Heart left ventricle (tissue), 16 donors: ENCODE measurements at regions not wholly inside any gene's neighbourhood (a gene's known extent, or its start where the extent isn't known, plus 50 kb on each side); places are given as distances from the start of the nearest gene placed in this dataset.
"Not testable (repeated sequence)": the region's sequence is repeated elsewhere in the genome, so short reads cannot be mapped to it uniquely, and the experiment has no call there.

ENCODE experiments used
- ATAC-seq, 4 donors: fragments of 200-7000 bp; cut with Tn5 transposase; one replicate each; pipeline ENCODE4 v1.9.1; 2020 to 2022; ENCODE audit warnings: moderate library complexity in 4 of 4, mild to moderate bottlenecking in 3 of 4, moderate number of reproducible peaks in 1 of 4
- DNase-seq, 5 donors: peaks; one replicate each; pipeline ENCODE4 v3.0.0-alpha.2; 2020
- H3K27ac ChIP-seq, 12 donors: fragments of 200-600 bp; sonication (generic) in 4 of 12; one replicate each; pipeline versions ENCODE4 v1.5.0 to v1.8.0; 2016 to 2022; ENCODE audit warnings: mild to moderate bottlenecking in 2 of 12
- H3K27me3 ChIP-seq, 9 donors: fragments of 200-600 bp; sonication (generic) in 2 of 9; one replicate each; pipeline versions ENCODE4 v1.5.1 to v1.8.0; 2016 to 2022; ENCODE audit warnings: mild to moderate bottlenecking in 3 of 9
- H3K36me3 ChIP-seq, 9 donors: fragments of 200-600 bp; sonication (generic) in 2 of 9; one replicate each; pipeline versions ENCODE4 v1.5.0 to v1.8.0; 2018 to 2022; ENCODE audit warnings: mild to moderate bottlenecking in 2 of 9
- H3K4me1 ChIP-seq, 12 donors: fragments of 200-600 bp; sonication (generic) in 4 of 12; one replicate each; pipeline versions ENCODE4 v1.5.0 to v1.8.0; 2016 to 2022; ENCODE audit warnings: mild to moderate bottlenecking in 3 of 12
- H3K4me3 ChIP-seq, 12 donors: fragments of 200-600 bp; sonication (generic) in 4 of 12; one replicate each; pipeline versions ENCODE4 v1.5.0 to v1.8.0; 2017 to 2022; ENCODE audit warnings: mild to moderate bottlenecking in 9 of 12, moderate library complexity in 4 of 12
- H3K9me3 ChIP-seq, 12 donors: fragments of 200-600 bp; sonication (generic) in 4 of 12; one replicate each; pipeline versions ENCODE4 v1.5.0 to v1.8.0; 2016 to 2022; ENCODE audit warnings: mild to moderate bottlenecking in 1 of 12
- CTCF ChIP-seq, 12 donors: fragments of 200-600 bp; sonication (generic) in 4 of 12; IDR thresholded peaks; one replicate each; pipeline versions ENCODE4 v1.5.0 to v1.8.0; 2018 to 2022; ENCODE audit warnings: antibody characterized with exemption in 12 of 12, mild to moderate bottlenecking in 5 of 12
- POLR2A ChIP-seq, 2 donors: fragments of 450-650 bp; IDR thresholded peaks; one replicate each; pipeline ENCODE4 v1.6.1; 2017; ENCODE audit warnings: antibody characterized with exemption in 2 of 2, mild to moderate bottlenecking in 2 of 2, moderate library complexity in 2 of 2
- WGBS, 4 donors: extraction: QIAGEN DNeasy Blood & Tissue Kit in 2 of 4; methylation state at CpG; one replicate each; pipeline versions ENCODE4 v1.1.5 to v1.1.7; 2013 to 2018; 5-methylcytosine and 5-hydroxymethylcytosine counted together
- intact Hi-C, 10 donors: fragments of 100-400 bp; cut with DNase I; formaldehyde crosslinking; loops; one replicate each; pipeline versions ENCODE4 v1.11.1 to v1.14.2; 2022
- donor health status: ischemic (EF 13 %, LVEDD 7.1; RV severe dilation, severe dysfunction).
- donor health status: healthy with polysubstance abuse.
- donor health status: DM: no; HTN: yes; CAD: no.
- donor health status: DM: no; HTN: no; CAD: no.
- donor health status: ischemic (EF 25% LVEDD 6.9; RV normal size, moderate dysfunction).
- donor health status: ischemic (EF 25% LVEDD 5.7; RV mildly dilated, moderate dysfunction).
- donor health status: healthy.
- donor health status: DM: yes; HTN: yes; CAD: no.
- donor health status: ischemic (EF 35%, LVEDD 5.7; RV mildly dilated, moderate dysfunction).
- donor health status: nonischemic (EF 11% LVEDD 7.7; RV severe dilation, severe dysfunction).
- donor health status: DM: yes; HTN: yes; CAD: no.
- donor health status: PGD.
- donor health status: ischemic (EF 29% LVEDD 5.4; RV normal size, mild dysfunction).
- donor health status: nonischemic (EF 23%, LVEDD 6.1; RV moderate dilation, normal function).

GRCh38 chr5:98372351-98372750, 401.1 kb upstream of the RGMB start:
- H3K4me3 ChIP-seq: no peak overlapping the region
- no peak for ATAC-seq
- intact Hi-C loops: no loop called here
- no peak overlapping the region for H3K27ac ChIP-seq
- no peak for DNase-seq
- no peak for TF ChIP-seq CTCF (IDR thresholded peaks at IDR 0.05)
- TF ChIP-seq POLR2A (IDR thresholded peaks at IDR 0.05): no peak
- H3K9me3 ChIP-seq: no peaks in the 10 kb centered on the region
- no peaks in the 10 kb centered on the region for H3K27me3 ChIP-seq
- no peaks in the 10 kb centered on the region for H3K36me3 ChIP-seq
- H3K4me1 ChIP-seq: no peaks in the 10 kb centered on the region

GRCh38 chr5:98391921-98392625, 381.4 kb upstream of the RGMB start:
- TF ChIP-seq CTCF (IDR thresholded peaks at IDR 0.05) (no peak), POLR2A (IDR thresholded peaks at IDR 0.05) (no peak)
- H3K27me3 ChIP-seq: no peaks in the 10 kb centered on the region
- no peak overlapping the region for H3K4me3 ChIP-seq
- peak in 1 of 5 donors; percentile 39 for DNase-seq
- no peak overlapping the region for H3K27ac ChIP-seq
- H3K9me3 ChIP-seq: no peaks in the 10 kb centered on the region
- 90 to 94% (median 91%) methylated on average over 19 to 31 of the region's 31 CpGs for WGBS, 4 donors
- intact Hi-C loops: no loop called here
- no peaks in the 10 kb centered on the region for H3K36me3 ChIP-seq
- no peaks in the 10 kb centered on the region for H3K4me1 ChIP-seq
- ATAC-seq: no peak

GRCh38 chr5:98393205-98393604, 380.3 kb upstream of the RGMB start:
- 85 to 94% (median 92%) methylated on average over 8 of the region's 8 CpGs for WGBS, 4 donors
- peak in 1 of 5 donors; percentile 48 for DNase-seq
- ATAC-seq, H3K9me3 ChIP-seq, H3K36me3 ChIP-seq, intact Hi-C loops, H3K27ac ChIP-seq, H3K4me1 ChIP-seq, H3K4me3 ChIP-seq, H3K27me3 ChIP-seq: not testable (repeated sequence)

GRCh38 chr5:98397081-98397480, 376.4 kb upstream of the RGMB start:
- H3K9me3 ChIP-seq: no peaks in the 10 kb centered on the region
- DNase-seq (no peak), ATAC-seq (no peak)
- no peaks in the 10 kb centered on the region for H3K4me1 ChIP-seq
- no peaks in the 10 kb centered on the region for H3K36me3 ChIP-seq
- no peaks in the 10 kb centered on the region for H3K27me3 ChIP-seq
- H3K4me3 ChIP-seq: no peak overlapping the region
- TF ChIP-seq CTCF (IDR thresholded peaks at IDR 0.05) (no peak), POLR2A (IDR thresholded peaks at IDR 0.05) (no peak)
- WGBS, 4 donors: 67 to 76% (median 69%) methylated on average over 3 of the region's 3 CpGs
- H3K27ac ChIP-seq: no peak overlapping the region
- intact Hi-C loops: no loop called here

- Histone ChIP-seq H3K36me3 (no peaks in the 10 kb centered on the region), H3K4me1 (no peaks in the 10 kb centered on the region), H3K27ac (no peak overlapping the region), H3K9me3 (no peaks in the 10 kb centered on the region), H3K4me3 (no peak overlapping the region), H3K27me3 (no peaks in the 10 kb centered on the region)
- intact Hi-C loops: no loop called here
- TF ChIP-seq POLR2A (IDR thresholded peaks at IDR 0.05) (no peak), CTCF (IDR thresholded peaks at IDR 0.05) (no peak)
- DNase-seq (peak in 1 of 5 donors; percentile 23), ATAC-seq (no peak)
- 81 to 90% (median 85%) methylated on average over 5 of the region's 5 CpGs for WGBS, 4 donors
Observed at GRCh38 chr5:98398465-98398864, 375.0 kb upstream of the RGMB start.
